GM18907 (cell line): ENCODE measurements at regions not wholly inside any gene's neighbourhood (a gene's known extent, or its start where the extent isn't known, plus 50 kb on each side); places are given as distances from the start of the nearest gene placed in this dataset.
"Not testable (repeated sequence)": the region's sequence is repeated elsewhere in the genome, so short reads cannot be mapped to it uniquely, and the experiment has no call there.

ENCODE experiments used
- ATAC-seq: cut with Tn5 transposase; IDR thresholded peaks from one replicate; pipeline ENCODE4 v1.9.1; 2021; ENCODE audit warnings: mild to moderate bottlenecking, moderate library complexity; ENCODE audit not compliant: unreplicated experiment

GRCh38 chr1:238404921-238405320, 514.2 kb upstream of the ZP4 start:
- no peak for ATAC-seq

- ATAC-seq = no peak
Measured at GRCh38 chr1:238404481-238404880, 513.8 kb upstream of the ZP4 start.

- ATAC-seq = no peak
Measured at GRCh38 chr1:238401144-238401543, 510.4 kb upstream of the ZP4 start.

GRCh38 chr1:238399558-238399957, 508.8 kb upstream of the ZP4 start:
- no peak for ATAC-seq

- no peak for ATAC-seq
Measured at GRCh38 chr1:238396140-238396539, 505.4 kb upstream of the ZP4 start.

- ATAC-seq = no peak
Measured at GRCh38 chr1:238384381-238384780, 493.7 kb upstream of the ZP4 start.

- ATAC-seq = no peak
Measured at GRCh38 chr1:238380167-238380566, 489.4 kb upstream of the ZP4 start.

- ATAC-seq = not testable (repeated sequence)
Measured at GRCh38 chr1:238379446-238379845, 488.7 kb upstream of the ZP4 start.

- no peak for ATAC-seq
Measured at GRCh38 chr1:238377280-238377919, 486.7 kb upstream of the ZP4 start.

- no peak for ATAC-seq
Measured at GRCh38 chr1:238370599-238370998, 479.9 kb upstream of the ZP4 start.

- no peak for ATAC-seq
Measured at GRCh38 chr1:238364214-238364892, 473.6 kb upstream of the ZP4 start.

- no peak for ATAC-seq
Measured at GRCh38 chr1:238360474-238360873, 469.8 kb upstream of the ZP4 start.

- ATAC-seq = no peak
Measured at GRCh38 chr1:238350471-238350870, 459.7 kb upstream of the ZP4 start.

- no peak for ATAC-seq
Measured at GRCh38 chr1:238346340-238346739, 455.6 kb upstream of the ZP4 start.

- no peak for ATAC-seq
Measured at GRCh38 chr1:238345837-238346236, 455.1 kb upstream of the ZP4 start.

GRCh38 chr1:238343852-238344251, 453.1 kb upstream of the ZP4 start:
- ATAC-seq = no peak

GRCh38 chr1:238341395-238341794, 450.7 kb upstream of the ZP4 start:
- ATAC-seq = no peak

GRCh38 chr1:238340989-238341388, 450.3 kb upstream of the ZP4 start:
- no peak for ATAC-seq

GRCh38 chr1:238336531-238336930, 445.8 kb upstream of the ZP4 start:
- no peak for ATAC-seq

- ATAC-seq = no peak
Measured at GRCh38 chr1:238334170-238334569, 443.4 kb upstream of the ZP4 start.

GRCh38 chr1:238331557-238331956, 440.8 kb upstream of the ZP4 start:
- no peak for ATAC-seq

- no peak for ATAC-seq
Measured at GRCh38 chr1:238329671-238330070, 438.9 kb upstream of the ZP4 start.

- ATAC-seq = not testable (repeated sequence)
Measured at GRCh38 chr1:238327033-238327432, 436.3 kb upstream of the ZP4 start.
